Umbilical cord (tissue), 1 donor: ENCODE measurements at regions not wholly inside any gene's neighbourhood (a gene's known extent, or its start where the extent isn't known, plus 50 kb on each side); places are given as distances from the start of the nearest gene placed in this dataset.

ENCODE experiments used
- DNase-seq: peaks from one replicate; pipeline ENCODE4 v3.0.0-alpha.2; 2015; ENCODE audit warnings: low spot score

DNA sequence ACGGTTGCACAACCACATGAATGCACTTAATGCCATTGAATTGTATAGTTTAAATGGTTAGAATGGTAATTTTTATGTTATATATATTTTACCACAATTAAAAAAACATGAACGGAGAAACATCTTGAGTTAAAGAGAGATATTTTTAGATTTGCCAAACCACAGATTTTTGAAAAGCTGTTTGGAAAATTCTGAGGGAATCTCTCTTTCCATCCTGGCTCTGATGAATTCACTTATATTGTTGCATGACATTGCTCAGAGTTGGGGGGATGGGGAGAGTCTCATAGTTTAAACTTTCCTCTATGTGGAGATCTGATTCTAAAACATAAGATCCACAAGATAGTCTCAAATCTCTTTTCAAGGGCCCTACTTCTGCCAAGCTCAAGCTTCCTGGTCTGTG is 275.0 kb upstream of the NPVF start:
- DNase-seq = no peak

- no peak for DNase-seq
Observed at GRCh38 chr7:25512061-25512687, 283.9 kb upstream of the NPVF start.

DNA sequence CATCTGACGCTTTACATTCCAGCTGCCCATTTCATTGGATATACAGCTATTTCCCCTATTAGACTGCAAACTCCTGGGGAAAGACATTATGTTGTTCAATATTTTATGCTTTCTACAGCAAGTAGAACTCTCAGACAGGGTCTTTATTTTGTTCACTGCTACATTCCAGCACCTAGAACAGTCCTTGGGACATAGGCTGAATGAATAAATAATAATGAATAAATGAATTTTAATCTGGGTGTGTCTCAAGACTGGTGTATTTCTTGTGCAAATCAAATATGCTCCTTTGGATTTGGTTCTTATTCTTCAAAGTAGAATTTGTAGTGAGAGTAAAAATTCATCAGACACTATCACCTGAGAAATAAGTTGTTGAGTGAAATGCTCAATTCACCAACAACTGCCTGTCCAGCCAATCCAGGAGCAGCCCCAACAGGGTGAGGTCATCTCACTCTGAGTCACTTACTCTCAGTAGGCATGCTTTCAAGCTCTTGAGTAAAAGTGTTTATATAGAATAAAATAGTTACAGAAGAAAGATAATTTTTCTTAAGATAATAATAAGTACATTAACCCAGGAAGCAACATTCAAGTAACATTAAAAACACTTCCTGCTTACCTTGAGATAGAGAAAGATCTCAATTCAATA is 287.5 kb upstream of the NPVF start:
- peak; percentile 23 for DNase-seq

- no peak for DNase-seq
Observed at GRCh38 chr7:25517906-25518305, 289.6 kb upstream of the NPVF start.

GRCh38 chr7:25520017-25520416 is 291.7 kb upstream of the NPVF start:
- peak; percentile 13 for DNase-seq

- DNase-seq = no peak
Observed at GRCh38 chr7:25520516-25520915, 292.2 kb upstream of the NPVF start.

GRCh38 chr7:25521236-25521635 is 292.9 kb upstream of the NPVF start:
- no peak for DNase-seq

DNA sequence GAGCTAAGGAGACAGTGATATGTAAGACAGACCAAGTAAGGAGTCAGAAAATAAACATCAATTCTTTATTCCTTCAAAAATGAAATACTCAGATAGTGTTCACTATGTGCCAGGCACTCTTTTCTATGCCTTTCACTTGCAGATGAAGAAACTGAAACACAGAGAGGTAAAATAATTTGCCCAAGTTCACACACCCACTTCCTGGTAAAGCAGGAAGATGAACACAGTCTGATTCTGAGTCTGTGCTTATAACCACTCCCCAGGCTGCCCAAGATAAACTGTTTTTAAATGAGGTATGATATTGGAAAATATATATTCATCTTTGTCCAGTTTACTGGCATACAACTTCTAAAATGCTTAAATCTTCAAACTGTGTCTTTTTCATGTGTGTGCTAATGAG is 294.4 kb upstream of the NPVF start:
- no peak for DNase-seq

DNA sequence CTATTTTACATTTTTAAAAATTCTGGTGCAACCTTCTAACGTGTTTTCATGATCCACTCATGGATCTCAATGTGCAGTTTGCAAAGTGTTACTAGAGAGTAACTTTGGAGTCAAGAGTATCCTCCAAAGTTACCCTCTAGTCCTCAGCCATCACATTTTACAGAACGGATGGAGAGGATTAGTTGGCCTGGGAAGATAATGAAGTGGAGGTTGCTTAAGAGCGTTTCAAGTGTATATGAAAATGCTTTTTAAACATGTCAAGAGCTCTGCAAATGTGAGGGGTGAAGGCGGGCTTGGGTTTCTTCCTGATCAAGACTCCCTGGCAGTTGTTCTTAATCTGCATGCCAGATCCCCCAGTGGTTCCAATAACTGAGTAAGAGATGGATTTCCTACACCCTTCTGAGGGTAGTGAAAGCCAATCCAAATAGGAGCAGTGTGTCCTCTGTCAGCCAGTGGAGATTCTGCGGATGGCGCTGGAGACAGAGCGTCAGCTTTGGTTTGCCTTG is 299.4 kb upstream of the NPVF start:
- no peak for DNase-seq

DNA sequence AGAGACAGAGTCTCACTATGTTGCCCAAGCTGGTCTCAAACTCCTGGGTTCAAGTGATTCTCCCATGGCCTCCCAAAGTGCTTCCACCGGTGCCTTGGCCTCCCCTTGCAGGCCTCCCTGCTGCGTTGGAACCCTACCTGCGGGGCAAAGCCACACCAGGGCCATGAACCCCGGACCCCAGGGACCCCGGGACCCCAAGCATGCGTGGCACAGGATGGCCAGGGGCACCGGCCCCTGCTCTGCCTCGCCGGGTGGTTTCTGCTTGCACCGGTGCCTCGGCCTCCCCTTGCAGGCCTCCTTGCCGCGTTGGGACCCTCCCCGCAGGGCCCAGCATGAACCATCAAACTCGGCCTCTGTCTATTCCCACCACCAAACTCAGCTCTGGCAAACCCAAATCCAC is 301.0 kb upstream of the NPVF start:
- DNase-seq = no peak

DNA sequence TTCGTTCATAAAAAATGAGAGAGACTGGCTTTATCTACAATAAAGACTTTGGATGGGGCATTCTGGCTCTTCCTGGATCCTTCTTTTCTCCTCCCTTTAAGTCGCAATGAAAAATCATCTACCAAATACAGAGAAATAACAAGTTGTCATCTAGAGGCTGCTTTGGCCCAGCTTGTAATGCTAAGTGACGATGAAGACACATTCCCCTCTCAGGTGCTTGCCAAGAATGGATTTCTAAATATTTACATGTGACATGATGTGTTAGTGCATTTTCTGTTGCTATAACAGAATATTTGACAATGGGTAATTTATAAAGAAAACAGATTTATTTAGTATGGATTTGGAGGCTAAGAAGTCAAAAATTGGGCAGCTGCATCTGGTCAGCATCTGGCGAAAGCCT is 308.6 kb upstream of the NPVF start:
- no peak for DNase-seq

GRCh38 chr7:25537662-25538375 is 309.5 kb upstream of the NPVF start:
- DNase-seq = no peak

DNA sequence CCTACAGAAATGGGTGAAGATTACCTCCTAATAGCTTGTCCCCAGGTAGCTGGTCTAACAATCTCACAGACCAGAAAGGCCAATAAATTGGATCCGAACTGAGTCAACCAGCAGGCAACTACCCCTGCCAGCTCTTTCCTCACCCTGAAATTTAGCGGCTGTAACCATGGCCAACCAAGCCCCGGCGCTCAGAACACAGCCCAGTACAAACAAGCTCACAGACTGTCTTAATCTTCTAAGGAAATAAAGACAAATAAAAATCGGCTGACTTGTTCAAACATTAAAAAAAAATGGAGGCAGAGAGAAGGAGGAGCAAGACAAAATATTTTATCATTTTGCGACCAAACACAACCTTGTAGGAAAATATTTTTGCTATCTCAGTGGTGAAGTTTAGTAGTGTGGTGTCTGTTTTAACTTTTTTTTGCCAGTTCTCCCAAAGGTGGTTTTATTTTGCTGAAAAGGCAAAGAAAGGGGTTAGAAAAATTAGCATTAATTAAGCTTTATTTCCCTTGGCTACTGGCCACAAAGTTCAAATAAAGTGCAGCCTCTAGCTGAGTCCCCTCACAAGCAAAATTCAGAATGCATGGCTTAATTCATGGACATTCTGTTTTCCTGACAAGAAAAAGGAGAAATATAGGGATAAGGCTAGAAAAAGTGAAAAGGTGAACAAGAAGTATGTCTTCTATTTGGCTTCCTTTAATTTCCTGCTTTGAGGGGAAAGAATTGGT is 313.0 kb upstream of the NPVF start:
- DNase-seq = no peak

DNA sequence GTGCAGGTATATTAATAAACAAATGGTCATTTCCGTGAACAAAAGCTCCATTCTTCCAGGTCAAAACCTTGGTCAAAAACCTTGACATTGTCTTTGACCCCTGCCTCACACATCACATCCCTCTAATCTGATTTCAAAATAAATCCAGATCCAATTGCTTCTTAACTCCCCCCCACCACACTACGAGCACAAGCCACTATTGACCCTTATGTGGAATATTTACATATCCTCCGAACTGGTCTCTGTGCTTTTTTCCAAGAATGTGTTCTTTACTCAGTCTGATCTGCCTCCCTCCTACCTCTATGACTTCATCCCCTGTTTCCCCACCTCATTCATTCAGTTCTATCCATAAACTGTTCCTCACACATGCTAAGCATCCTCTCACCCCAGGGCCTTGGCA is 313.6 kb upstream of the NPVF start:
- DNase-seq = no peak

DNA sequence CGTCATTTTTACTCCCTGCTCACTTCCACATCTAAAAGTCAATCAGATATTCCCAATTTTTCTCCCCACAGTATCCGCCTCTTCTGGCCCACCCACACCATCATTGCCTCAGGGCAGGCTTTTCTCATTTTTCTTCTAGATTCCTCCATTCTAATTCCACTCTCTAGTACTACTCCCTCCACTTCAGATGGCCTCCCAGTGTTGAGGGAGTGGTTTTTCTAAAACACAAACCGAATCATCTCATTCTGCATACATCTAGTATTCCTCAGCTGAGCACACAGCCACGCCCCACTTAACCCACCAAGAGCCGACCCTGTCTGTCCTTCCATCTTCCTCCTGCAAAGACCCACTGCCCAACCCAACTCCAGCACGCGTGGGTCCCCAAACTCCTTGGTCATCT is 314.9 kb upstream of the NPVF start:
- DNase-seq = no peak

GRCh38 chr7:25543798-25544197 is 315.5 kb upstream of the NPVF start:
- DNase-seq = no peak

GRCh38 chr7:25544254-25544653 is 316.0 kb upstream of the NPVF start:
- DNase-seq = no peak

- DNase-seq = no peak
Observed at GRCh38 chr7:25545124-25546008, 317.1 kb upstream of the NPVF start.

GRCh38 chr7:25546306-25546705 is 318.0 kb upstream of the NPVF start:
- no peak for DNase-seq

- DNase-seq = peak; percentile 92
Observed at GRCh38 chr7:25549271-25549921, 321.1 kb upstream of the NPVF start.

DNA sequence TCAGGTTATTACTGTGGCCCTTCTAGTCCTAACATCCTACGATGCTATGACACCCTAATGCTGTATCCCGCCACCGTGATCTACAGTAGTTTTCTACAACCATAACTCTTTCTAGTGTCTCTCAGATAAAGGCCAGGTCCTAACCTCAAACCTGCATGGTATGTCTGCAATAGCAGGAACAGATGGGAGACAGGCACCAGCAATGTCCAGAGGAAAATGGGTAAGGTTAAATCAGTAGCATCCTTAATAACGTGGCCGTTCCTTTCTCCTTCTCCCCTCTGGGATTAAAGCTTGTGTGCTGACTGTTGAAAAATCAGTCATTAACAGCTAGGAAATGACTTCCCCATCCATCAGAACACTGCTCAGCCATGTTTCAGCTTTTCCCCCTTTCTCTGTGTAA is 321.9 kb upstream of the NPVF start:
- DNase-seq = no peak
